GM18517 (cell line): ENCODE measurements at regions not wholly inside any gene's neighbourhood (a gene's known extent, or its start where the extent isn't known, plus 50 kb on each side); places are given as distances from the start of the nearest gene placed in this dataset.
"Not testable (repeated sequence)": the region's sequence is repeated elsewhere in the genome, so short reads cannot be mapped to it uniquely, and the experiment has no call there.

ENCODE experiments used
- ATAC-seq: cut with Tn5 transposase; IDR thresholded peaks from one replicate; pipeline ENCODE4 v1.9.1; 2021; ENCODE audit warnings: mild to moderate bottlenecking, moderate library complexity; ENCODE audit not compliant: unreplicated experiment

DNA sequence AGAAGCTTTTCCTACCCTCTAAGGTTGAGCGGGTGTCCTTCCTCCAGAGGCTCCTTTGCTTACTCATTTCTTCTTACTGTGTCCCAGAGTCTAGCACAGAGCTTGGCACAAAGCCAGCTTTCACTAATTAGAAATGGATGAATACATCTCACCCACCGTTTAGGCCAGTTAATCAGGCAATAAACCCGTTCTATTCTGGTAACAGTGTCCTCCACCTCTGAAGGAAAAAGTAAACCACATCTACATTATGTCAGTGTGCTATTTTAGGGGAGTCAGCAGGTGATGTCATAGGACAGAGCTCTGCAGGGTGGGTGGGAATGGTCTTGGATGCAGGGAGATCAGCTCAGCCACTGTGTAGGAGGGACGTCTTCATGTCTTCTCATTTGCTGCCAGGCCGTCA is 109.2 kb downstream of the OSTF1 start:
- no peak for ATAC-seq

DNA sequence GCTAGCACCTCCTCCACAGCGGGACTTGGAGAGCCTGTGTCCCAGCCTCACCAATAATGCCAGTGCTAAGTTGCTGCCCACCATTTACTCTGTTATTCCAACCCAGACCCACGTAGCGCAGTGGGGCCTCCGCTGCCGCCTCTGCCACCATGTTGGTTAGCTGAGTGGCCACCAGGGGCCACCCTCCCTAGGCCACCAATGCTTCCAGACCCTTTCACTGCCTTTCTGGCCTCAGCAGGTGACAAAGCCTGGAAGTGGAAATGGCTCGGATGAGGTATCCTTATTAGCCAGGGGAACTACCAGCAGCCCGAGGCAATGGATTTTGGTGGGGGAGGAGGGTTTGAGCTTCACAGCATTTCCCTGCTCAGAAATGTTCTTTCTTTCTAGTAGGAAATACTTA is 110.1 kb downstream of the OSTF1 start:
- no peak for ATAC-seq

DNA sequence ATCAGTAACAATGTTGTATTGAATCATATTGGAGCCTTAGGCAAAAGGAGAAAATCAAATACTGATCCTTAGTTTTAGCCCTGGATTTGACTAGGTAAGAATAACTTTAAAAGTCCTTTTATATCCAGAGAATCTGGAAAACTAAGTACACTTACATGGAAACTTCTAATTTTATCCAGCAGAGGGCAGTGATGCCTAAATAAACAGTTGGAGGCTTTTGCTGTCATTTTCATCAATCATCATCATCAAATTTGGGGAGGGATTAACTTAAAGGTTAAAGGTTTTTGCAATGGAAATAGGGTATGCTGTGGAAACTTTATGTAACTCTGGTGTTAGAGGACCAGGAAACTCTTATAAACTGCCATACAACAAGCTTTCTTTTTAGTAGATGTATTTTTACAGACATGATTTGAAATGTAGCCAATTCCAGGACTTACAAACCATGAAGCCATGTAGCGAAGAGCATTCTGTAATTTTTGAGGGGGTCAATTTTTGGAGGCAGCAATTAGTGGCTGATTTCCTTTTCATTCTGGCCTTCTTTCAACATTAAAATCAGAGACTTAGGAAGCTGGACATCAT is 112.7 kb downstream of the OSTF1 start:
- ATAC-seq: no peak

DNA sequence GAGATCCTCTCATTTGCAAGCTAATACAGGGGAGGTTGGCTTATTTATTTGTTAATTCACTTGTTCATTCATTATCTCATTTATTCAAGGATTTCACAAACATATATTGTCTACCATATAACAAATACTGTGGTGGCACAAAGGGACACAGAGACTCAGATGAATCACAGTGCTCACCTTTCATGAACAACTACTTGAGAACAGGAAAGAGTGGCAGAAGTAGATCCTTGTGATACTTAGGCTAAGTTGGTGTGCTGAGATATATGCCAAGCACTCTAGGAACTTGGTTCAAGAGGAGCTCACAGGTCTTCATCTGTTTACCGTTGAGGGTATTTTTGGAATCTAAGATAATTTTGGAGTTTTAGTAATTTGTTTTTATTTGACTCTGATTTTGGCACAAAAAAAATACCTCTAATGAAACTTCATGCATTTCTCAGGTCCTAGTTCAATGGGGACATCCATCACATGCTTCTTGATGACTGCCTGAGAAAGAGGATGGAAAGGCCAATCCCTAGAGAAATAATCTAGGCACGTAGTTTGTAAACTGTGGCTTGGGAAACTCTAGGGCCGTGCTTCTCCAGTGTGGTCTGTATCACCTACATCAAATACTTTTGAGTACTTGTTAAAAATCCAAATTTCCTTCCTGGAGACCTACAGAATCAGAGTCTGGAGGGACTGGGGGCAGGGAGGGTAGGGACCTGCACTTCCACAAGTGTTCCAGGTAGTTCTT is 113.3 kb downstream of the OSTF1 start:
- ATAC-seq: no peak

DNA sequence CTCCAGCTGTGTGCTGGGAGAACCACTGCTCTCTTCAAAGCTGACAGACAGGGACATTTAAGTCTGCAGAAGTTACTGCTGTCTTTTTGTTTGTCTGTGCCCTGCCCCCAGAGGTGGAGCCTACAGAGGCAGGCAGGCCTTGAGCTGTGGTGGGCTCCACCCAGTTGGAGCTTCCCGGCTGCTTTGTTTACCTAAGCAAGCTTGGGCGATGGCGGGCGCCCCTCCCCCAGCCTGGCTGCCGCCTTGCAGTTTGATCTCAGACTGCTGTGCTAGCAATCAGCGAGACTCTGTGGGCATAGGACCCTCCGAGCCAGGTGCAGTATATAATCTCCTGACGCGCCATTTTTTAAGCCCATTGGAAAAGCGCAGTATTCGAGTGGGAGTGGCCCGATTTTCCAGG is 119.7 kb downstream of the OSTF1 start:
- not testable (repeated sequence) for ATAC-seq

DNA sequence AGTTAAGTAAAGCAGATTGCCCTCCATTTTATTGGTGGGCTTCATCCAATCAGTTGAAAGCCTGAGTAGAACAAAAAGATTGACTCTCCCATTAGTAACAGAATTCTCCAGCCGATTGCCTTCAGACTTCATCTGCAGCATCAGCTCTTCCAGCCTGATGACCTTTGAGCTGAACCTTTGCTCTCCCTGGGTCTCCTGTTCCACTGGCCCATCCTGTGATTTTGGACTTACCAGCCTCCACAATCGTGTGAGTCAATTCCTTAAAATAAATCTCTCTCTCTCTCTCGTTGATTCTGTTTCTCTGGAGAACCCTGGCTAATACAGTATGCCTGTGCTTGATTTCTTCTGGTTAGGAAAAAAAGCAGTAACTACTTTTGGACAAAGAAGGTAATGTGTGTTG is 121.9 kb downstream of the OSTF1 start:
- no peak for ATAC-seq

DNA sequence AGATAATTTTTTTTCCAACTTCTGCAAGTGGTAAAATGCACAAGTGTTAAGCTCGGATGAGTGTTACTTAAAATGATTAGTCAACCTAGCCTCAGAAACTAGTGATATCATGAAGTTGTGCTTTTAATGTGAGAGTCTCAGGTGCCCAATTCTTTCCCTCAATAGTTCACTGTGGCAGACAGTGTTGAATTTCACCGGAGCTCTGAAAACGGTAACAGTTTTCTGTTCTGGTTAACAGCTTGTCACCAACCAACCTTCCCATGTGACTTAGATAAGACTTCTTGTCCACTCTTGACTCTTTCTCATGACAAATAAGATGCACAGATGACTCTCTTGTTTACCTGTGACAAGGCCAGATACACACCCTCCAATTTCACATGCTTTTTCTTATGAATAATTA is 125.5 kb downstream of the OSTF1 start:
- no peak for ATAC-seq

DNA sequence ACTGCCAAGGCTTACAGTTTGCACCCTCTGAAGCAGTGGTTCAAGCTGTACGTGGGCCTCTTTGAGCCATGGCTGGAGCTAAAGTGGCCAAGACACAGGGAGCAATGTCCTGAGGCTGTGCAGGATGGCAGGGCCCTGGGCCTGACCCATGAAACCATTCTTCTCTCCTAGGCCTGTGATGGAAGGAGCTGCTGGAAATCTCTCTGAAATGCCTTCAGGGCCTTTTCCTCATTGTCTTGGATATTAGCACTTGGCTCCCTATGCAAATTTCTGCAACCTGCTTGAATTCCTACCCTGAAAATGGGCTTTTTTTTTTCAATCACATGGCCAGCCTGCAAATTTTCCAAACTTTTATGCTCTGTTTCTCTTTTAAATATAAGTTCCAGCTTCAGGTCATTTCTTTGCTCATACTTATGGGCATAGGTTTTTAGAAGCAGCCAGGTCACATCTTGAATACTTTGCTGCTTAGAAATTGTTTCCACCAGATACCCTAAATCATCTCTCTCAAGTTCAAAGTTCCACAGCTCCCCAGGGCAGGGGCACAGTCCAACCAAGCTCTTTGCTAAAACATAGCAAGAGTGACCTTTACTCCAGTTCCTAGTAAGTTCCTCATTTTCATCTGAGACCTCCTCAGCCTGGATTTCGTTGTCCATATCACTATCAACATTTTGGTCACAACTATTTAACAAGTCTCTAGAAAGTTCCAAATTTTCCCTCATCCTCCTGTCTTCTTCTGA is 138.3 kb downstream of the OSTF1 start:
- no peak for ATAC-seq

DNA sequence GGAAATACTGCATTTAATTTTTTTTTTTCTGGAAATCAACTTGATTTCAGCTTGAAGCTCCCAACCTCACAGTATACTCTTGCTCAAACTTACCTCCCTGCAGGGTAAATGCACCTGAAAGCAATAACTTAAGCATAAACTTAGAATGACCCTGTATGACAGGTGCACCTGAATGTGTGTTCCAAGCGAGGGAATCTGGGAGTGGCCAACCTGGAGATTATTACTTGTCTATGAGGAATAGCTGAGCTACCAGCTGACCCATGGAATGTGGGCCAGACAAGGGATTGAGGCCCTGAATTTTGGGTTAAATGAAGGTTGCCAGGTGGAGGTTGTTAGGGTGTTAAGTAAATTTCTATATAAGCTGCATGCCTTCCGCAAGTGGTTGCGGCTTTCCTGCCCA is 140.6 kb downstream of the OSTF1 start:
- no peak for ATAC-seq

DNA sequence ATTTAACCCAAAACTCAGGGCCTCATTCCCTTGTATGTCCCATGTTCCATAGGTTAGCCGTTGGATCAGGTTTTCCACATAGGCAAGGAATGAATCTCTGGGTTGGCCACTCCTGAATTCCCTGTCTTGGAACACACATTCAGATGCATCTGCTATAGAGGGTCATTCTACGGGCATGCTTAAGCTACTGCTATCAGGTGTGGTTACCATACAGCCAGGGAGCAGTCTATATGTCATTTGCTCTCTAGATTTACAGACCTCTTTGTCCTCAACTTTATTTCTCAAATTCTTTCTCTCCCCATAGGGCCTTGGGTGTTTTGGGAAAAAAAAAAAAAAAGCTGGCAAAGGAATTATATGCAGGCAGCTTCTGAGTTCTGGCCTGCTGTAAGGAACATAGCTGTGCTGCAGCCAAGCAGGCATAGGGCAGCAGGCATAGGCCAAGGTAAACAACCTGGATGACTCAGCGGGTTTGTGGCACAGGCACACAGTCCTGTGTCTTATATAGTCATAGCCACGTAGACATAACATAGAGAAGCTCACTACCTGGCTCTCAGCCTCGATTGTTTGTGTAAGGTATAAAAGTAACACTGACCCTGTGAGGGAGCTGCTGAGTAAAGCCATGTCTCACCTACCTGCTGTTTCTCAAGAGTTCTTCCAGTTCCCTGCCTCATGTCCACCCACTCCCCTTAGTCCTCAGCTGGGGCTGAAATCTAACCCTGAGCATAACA is 141.5 kb downstream of the OSTF1 start:
- no peak for ATAC-seq

DNA sequence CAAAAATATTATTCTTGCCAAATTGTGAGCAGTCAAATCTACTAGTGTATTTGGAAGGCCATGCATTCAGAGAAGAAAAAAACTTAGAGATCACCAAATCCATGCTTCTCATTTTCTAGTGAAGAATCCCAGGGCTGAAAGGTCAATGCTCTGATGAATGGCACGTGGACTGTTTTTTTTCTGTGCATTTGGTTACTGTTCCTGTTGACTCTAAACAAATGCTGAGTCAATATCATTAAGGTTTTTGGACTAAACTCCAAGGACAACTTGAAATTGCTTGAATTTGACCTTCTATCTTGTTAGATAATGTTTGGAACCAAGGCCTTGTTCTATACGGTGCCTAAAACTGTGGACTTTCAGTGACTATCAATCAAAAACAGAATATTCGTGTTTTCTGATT is 142.2 kb downstream of the OSTF1 start:
- ATAC-seq: no peak

DNA sequence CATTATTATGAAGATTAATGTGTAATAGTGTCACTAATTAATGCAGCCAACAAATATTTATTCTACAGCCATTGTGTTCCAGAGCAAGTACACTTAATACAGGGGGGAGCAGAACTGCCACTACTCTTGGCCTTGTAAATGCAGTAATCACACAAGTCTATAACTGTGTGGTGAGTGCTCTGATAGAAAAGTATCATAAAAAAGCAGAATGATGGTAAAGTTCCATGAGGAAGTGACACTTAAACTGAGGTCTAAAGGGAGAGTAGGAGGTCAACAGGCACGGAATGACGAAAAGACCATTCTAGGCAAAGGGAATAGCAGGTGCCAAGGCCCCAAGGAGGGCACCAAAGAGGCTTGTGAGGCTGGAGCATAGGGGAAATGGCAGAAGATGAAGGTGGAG is 142.9 kb downstream of the OSTF1 start:
- no peak for ATAC-seq

DNA sequence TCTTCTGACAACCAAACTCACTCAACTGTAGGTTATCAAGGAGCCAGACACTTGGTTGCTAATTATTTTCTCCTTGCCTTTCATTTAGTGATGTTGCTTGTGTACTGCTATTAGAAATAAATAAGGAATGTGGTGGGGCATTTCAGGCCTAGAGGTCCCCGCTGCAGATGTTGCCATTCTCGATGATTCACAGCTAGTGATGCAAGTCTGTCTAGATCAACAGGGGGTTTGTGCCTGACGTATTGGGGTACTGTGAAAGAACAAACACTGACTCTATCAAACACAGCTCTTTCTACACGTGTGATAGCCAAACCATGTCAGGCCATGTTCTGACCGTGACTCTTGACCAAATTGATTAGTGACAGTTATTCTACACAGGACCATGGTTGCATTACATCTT is 144.7 kb downstream of the OSTF1 start:
- no peak for ATAC-seq

DNA sequence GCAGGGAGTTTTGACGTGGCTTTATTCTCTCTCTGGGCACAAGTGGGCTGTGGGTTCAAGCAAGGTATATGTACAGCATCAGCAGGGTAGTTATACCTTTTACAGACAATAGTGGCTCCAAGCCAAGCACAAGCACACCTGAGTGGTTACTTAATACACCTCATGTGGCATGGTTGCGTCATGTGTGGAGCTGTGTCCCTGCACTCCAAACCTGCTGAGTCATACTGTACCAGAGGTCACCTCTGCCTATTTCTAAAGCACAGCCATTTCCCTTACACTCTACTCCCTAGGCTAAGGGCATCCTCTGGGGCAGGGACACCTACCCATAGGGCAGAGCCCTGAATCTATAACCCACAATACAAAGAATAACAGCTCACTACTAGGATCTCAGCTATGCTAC is 147.3 kb downstream of the OSTF1 start:
- ATAC-seq: no peak

DNA sequence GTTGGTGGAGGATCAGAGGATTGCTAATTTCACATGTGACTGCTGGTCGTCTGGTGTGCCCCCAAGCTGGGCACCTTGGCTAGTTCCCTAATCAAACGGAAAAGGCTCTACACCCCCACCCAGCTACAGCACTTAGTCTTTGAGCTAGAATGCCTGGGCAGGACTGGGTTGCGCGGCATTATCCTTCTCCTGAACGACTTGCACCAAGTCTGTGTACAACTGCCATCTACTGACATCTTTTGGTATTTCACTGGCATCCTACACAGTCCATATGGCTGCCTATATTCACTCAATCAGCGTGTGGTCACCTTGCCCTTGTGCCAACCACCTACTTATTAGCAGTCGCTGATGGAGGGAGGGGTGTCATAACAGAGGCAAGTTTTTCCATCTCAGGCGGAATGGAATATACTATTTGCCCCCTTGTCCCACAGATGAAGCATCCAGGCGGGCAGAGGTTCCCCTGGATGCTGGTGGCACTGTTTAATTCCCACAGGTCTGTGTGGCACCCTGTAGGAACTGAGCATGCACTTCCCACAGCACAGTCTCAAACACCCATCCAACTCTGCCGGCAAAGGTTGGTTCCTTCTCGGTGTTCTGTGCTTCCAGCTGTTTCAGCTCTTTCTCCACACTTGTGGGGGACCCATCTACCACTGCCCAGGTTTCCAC is 150.1 kb downstream of the OSTF1 start:
- peak; percentile 90 for ATAC-seq

DNA sequence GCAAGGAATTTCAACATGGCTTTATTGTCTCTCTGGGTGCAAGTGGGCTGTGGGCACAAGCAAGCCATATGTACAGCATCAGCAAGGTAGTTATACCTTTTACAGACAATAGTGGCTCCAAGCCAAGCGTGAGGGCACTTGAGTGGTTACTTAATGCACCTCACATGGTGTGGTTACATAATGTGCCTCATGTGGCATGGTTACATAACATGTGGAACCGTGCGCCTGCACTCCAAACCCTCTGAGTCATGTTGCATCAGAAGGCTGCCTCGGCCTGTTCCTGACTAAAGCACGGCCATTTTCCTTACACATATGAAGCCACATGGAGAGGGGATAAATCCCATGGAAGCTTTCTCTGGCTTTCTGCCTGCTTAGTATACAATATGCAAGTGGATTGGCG is 150.9 kb downstream of the OSTF1 start:
- no peak for ATAC-seq

DNA sequence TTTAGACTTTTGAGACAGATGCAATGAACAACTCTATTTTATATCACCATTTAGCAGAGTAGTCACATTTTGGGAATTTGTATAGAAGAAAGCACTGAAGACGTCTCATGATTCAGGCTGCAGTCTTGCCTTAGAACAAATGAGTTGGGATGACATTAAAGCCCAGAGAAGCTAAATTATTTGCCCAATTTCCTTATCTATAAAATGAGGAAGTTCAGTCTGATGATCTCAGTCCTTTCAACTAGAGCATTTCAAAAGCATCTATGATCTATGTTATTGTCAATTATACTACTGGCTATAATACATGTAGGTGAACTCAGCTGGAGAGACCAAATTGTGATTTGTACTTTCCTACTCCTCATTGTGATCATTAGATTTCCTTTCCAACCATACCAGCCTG is 154.1 kb downstream of the OSTF1 start:
- ATAC-seq: no peak

DNA sequence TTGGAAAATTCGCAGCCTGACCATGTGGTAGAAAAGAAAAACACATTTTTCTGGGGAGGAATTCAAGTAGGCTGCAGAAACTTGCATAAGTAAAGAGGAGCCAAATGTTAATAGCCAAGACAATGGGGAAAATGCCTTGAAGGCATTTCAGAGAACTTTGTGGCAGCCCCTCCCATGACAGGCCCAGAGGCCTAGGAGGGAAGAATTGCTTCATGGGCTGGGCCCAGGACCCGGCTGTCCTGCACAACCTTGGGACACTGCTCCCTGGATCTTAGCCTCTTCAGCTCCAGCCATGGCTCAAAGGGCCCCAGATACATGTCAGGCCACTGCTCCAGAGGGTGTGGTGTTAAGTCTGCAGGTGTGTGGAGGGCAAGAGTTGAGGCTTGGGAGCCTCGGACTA is 158.6 kb downstream of the OSTF1 start:
- no peak for ATAC-seq

DNA sequence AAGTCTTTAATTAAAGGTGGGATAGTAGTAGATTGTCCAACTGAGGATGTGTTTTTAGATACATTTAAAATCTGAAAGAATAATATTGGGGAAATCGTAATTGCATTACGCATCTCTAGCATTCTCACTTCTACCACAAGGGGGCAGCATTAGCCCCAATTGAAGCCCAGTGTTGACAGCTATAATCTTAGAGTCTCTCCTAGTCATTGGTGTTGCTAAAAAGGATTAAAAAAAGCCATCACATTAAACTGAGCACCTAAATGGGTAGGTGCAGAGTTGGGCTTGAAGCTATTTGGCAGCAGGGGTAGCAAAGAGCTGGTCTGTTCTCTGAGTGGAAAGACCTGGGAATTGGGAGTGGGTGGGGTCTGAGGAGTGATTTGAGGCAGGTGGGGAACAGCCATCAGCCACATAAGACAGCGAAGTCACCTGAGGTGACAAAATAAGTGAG is 177.2 kb downstream of the OSTF1 start:
- ATAC-seq: peak; percentile 86

DNA sequence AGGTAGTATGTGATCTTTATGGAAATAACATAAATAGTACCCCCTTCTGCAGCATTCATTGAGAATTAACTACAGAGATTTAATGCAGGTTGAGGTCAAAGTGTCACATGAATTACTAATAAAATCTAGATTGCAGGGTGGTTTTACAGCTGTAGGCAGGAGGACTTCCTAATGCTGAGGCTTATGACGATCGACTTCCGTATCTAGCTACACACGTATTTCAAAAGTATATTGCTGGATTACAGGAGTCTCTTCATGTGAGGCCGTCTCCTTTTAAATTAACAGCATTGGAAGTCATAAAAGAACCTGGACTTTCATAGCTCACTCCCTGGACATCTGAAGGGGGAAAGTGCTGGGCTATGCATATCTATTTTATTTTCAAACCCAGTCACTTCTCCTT is 180.9 kb downstream of the OSTF1 start:
- no peak for ATAC-seq

DNA sequence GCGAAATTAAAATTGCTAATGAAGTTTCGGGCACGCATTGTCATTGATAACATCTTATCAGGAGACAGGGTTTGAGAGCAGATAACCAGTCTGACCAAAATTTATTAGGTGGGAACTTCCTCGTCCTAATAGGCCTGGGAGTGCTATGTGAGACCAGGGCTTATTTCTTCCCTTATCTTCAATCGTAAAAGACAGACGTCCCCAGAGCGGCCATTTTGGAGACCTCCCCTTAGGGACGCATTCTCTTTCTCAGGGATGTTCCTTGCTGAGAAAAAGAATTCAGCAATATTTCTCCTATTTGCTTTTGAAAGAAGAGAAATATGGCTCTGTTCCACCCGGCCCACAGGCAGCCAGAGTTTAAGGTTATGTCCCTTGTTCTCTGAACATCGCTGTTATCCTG is 184.7 kb downstream of the OSTF1 start:
- not testable (repeated sequence) for ATAC-seq
